H7 (cell line): ENCODE measurements at regions not wholly inside any gene's neighbourhood (a gene's known extent, or its start where the extent isn't known, plus 50 kb on each side); places are given as distances from the start of the nearest gene placed in this dataset.

Source experiments
- DNase-seq: peaks from one replicate; pipeline ENCODE4 v3.0.0; 2012
- H3K27me3 ChIP-seq: 2 replicates; pipeline ENCODE4 v1.6.0; 2011; ENCODE audit warnings: mild to moderate bottlenecking, low read length; ENCODE audit not compliant: control insufficient read depth, insufficient read depth
- H3K36me3 ChIP-seq: replicated peaks from 2 replicates; pipeline ENCODE4 v1.5.1; 2011; ENCODE audit warnings: low read length; ENCODE audit not compliant: control insufficient read depth, insufficient read depth
- H3K4me3 ChIP-seq: 2 replicates; pipeline ENCODE4 v1.5.1; 2011; ENCODE audit warnings: low read depth, mild to moderate bottlenecking, control low read depth, low read length, moderate library complexity; ENCODE audit not compliant: insufficient read depth

- Histone ChIP-seq H3K27me3 (no peaks in the 10 kb centered on the region), H3K4me3 (no peak overlapping the region), H3K36me3 (no peaks in the 10 kb centered on the region)
- no peak for DNase-seq
These were observed 475.2 kb downstream of the EPHA4 start for GRCh38 chr2:221096706-221097567.

DNA sequence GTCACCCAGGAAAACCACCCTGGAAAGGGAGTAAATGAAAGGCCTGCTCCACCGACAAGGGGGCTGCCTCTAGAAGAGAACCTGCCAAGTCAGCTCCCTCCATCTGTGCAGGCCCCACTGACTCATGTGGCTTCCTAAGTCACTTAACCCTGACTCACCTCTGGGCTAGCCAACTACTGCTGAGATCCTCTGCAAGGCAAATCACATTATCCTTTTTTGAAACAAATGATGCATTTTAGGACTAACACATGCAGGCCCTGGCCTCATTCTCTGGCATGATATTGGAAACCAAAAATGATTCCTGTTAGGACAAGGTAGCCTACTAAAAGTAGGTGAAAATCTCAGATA is 474.6 kb downstream of the EPHA4 start:
- DNase-seq, result no peak
- Histone ChIP-seq H3K36me3 (no peaks in the 10 kb centered on the region), H3K27me3 (no peaks in the 10 kb centered on the region), H3K4me3 (no peak overlapping the region)

- no peak for DNase-seq
- H3K4me3 ChIP-seq, result no peak overlapping the region
- no peaks in the 10 kb centered on the region for H3K36me3 ChIP-seq
- no peaks in the 10 kb centered on the region for H3K27me3 ChIP-seq
These were observed 474.2 kb downstream of the EPHA4 start for GRCh38 chr2:221097949-221098348.

DNA sequence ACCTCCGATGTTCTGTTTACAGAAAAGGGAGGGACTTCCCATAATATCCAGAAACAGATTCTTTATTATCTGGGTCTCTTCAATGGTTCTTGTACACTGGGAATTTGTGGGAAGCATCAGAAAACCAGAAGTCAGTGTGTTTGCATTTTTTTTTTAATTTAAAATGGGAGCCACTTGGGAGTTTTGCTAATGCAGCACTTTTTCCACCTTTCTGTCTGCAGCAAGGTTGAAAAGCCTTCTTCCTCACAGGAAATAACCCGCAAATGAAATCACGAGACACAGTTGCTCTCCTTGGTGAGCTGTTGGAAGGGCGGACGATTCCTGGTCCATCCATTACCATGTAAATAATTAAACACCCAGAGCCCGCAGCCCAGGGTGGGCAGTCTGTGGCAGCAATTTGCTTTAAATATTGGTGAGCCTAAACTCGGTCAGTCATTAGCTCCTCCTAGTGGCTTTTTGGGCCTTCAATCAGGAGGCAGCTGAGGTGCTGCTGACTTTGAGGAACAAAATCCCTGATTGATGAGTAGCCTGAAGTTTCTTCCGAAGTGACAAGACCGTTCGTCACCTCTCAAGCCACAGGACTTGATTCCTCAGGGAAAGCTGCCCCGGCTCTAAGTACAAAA is 471.5 kb downstream of the EPHA4 start:
- Histone ChIP-seq H3K27me3 (no peaks in the 10 kb centered on the region), H3K4me3 (no peak overlapping the region), H3K36me3 (no peaks in the 10 kb centered on the region)
- peak; percentile 49 for DNase-seq

DNA sequence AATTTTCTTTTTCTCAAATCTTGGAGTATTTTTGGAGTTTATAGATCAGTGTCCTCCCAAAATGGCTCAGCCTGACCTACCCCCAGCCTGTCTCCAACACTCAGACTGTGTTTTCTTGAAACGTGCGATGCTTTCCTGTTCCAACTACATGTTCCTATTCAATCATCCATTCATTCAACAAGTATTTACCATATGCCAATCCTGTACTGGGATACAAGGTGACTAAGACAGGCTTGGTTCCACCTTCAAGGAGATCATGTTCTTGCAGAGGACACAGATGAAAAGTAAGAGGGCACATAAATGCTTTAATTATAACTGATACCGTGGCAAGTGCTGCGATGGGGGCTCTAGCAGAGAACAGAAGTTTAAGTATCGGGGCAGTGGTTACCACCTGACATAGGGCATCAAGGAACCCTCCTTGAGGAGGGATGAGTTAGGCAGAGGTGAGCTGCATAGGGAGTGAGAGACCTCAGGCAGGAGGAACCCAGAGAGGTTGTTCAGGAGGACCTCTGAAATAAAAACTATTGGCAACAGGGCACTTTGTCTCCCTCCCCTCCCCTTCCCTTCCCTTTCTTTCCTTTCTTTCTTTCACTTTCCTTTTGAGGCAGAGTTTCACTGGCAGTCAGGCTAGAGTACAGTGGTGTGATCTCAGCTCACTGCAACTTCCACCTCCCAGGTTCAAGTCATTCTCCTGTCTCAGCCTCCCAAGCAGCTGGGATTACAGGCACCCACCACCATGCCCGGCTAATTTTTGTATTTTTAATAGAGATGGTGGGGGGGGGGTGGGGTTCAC is 469.0 kb downstream of the EPHA4 start:
- no peak for DNase-seq
- Histone ChIP-seq H3K27me3 (no peaks in the 10 kb centered on the region), H3K4me3 (no peak overlapping the region), H3K36me3 (no peaks in the 10 kb centered on the region)

GRCh38 chr2:221103930-221104329 is 468.2 kb downstream of the EPHA4 start:
- no peak overlapping the region for H3K4me3 ChIP-seq
- no peaks in the 10 kb centered on the region for H3K36me3 ChIP-seq
- DNase-seq, result no peak
- no peaks in the 10 kb centered on the region for H3K27me3 ChIP-seq

- Histone ChIP-seq H3K27me3 (no peaks in the 10 kb centered on the region), H3K4me3 (no peak overlapping the region), H3K36me3 (no peaks in the 10 kb centered on the region)
- DNase-seq, result peak; percentile 27
These were observed 467.7 kb downstream of the EPHA4 start for GRCh38 chr2:221104361-221104811.

DNA sequence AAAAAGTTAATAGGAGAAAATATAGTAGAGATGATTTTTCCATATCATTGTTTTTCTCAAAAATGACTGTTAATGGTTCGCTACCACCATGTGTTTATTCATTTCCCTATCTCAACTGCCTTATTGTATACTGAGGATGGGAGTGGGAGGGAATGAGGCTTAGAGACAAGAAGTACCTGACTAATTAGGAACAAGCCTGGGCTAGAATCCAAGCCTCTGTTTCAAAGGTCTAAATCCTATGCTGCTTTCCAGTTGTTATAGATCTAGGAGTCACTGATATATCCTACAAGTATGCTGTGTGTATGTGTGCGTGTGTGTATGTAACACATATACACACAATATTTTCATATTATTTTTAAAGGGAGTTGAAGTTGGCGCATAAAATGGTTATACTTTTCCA is 465.9 kb downstream of the EPHA4 start:
- no peak for DNase-seq
- H3K27me3 ChIP-seq, result no peaks in the 10 kb centered on the region
- H3K4me3 ChIP-seq, result no peak overlapping the region
- H3K36me3 ChIP-seq, result no peaks in the 10 kb centered on the region

- Histone ChIP-seq H3K4me3 (no peak overlapping the region), H3K36me3 (no peaks in the 10 kb centered on the region), H3K27me3 (no peaks in the 10 kb centered on the region)
- no peak for DNase-seq
These were observed 464.7 kb downstream of the EPHA4 start for GRCh38 chr2:221107424-221107823.

DNA sequence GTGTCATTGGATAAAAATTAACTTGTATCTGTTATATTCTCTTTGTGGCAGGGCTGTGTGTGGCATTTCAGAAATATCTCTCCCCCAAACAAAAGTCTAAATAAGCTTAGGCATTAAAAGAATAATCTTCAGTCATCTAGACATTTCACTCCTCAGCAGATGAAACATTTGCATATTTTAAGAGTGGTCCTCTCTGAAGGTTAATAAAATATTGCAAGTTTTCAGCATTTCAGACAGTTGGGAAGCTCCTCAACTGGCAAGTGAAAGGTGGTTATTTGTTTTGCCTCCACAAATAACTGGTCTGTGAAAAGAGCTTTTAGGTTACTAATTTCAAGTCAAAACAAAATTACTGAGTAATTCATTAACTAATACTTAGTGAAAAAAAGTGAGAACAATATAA is 462.6 kb downstream of the EPHA4 start:
- H3K27me3 ChIP-seq, result no peaks in the 10 kb centered on the region
- no peak for DNase-seq
- no peak overlapping the region for H3K4me3 ChIP-seq
- no peaks in the 10 kb centered on the region for H3K36me3 ChIP-seq

GRCh38 chr2:221111739-221112138 is 460.4 kb downstream of the EPHA4 start:
- DNase-seq, result no peak
- Histone ChIP-seq H3K27me3 (no peaks in the 10 kb centered on the region), H3K36me3 (no peaks in the 10 kb centered on the region), H3K4me3 (no peak overlapping the region)

GRCh38 chr2:221112744-221113143 is 459.4 kb downstream of the EPHA4 start:
- Histone ChIP-seq H3K4me3 (no peak overlapping the region), H3K27me3 (no peaks in the 10 kb centered on the region), H3K36me3 (no peaks in the 10 kb centered on the region)
- no peak for DNase-seq

DNA sequence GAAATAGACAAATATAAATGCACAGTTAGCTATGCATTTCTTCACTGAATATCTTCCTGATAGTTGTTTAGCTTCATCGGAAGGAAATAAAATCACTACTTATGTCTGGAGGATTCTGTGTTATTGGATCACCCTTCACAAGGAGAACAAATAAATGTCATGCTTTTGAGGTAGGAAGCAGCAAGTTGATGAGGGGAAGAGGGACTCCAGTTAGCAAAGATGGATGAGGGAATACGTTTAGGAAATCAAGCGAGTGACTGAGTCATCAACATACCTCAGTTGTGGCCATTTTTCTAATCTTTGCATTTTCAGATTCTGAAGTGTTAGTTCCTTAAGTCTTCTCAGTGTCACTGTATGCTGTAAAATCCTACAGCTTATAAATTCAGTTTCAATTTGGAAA is 456.2 kb downstream of the EPHA4 start:
- no peak for DNase-seq

GRCh38 chr2:221120643-221121042 is 451.5 kb downstream of the EPHA4 start:
- H3K4me3 ChIP-seq, result no peak overlapping the region
- DNase-seq, result no peak
- no peaks in the 10 kb centered on the region for H3K36me3 ChIP-seq
- H3K27me3 ChIP-seq, result no peaks in the 10 kb centered on the region

More for the DNA sequence above, 456.2 kb downstream of the EPHA4 start:
- no peaks in the 10 kb centered on the region for H3K36me3 ChIP-seq
- H3K4me3 ChIP-seq, result no peak overlapping the region
- H3K27me3 ChIP-seq, result no peaks in the 10 kb centered on the region

GRCh38 chr2:221123396-221123795 is 448.7 kb downstream of the EPHA4 start:
- H3K4me3 ChIP-seq, result no peak overlapping the region

More at GRCh38 chr2:221123396-221123795, 448.7 kb downstream of the EPHA4 start:
- no peak for DNase-seq
- no peaks in the 10 kb centered on the region for H3K36me3 ChIP-seq
- H3K27me3 ChIP-seq, result no peaks in the 10 kb centered on the region
